ENCODE measurements at regions not wholly inside any gene's neighbourhood (a gene's known extent, or its start where the extent isn't known, plus 50 kb on each side); places are given as distances from the start of the nearest gene placed in this dataset.

- dilution Hi-C loops (cut with MboI; ENCODE audit: extremely low pct_ligation_motif_present, low sequenced_read_pairs): no loop called here
- no peaks in the 10 kb centered on the region for H3K79me2 ChIP-seq (ENCODE audit: control insufficient read depth, insufficient read depth, low read length)
- ChIA-PET CTCF (no interaction called here), POLR2A (no interaction called here)
- DNase-seq (ENCODE audit: low read depth, low spot score): no peak
- H4K20me1 ChIP-seq (replicated peaks; ENCODE audit: control insufficient read depth, extremely low read depth, insufficient read depth, low read length): no peaks in the 10 kb centered on the region
- H3K27ac ChIP-seq (ENCODE audit: insufficient read depth, low read depth, low read length): no peak overlapping the region
- no peak overlapping the region for H3K4me2 ChIP-seq (ENCODE audit: insufficient read depth, low read length)
- no peak overlapping the region for H3K4me3 ChIP-seq (replicated peaks in 1 of 3; ENCODE audit: insufficient read depth in 1 of 3, low read depth in 1 of 3, low read length in 3 of 3)
- H3K36me3 ChIP-seq (ENCODE audit: control insufficient read depth in 2 of 2, extremely low read depth in 1 of 2, insufficient read depth in 2 of 2, low read length in 2 of 2): no peaks in the 10 kb centered on the region
- peaks cover 1% of the 10 kb centered on the region for H3K9me3 ChIP-seq (replicated peaks; ENCODE audit: control insufficient read depth, insufficient read depth, low read length)
- no peak for FAIRE-seq
- H3K9me1 ChIP-seq (replicated peaks; ENCODE audit: control insufficient read depth, extremely low read depth, insufficient read depth, low read length): no peaks in the 10 kb centered on the region
- no peak for TF ChIP-seq FOS (IDR thresholded peaks at IDR 0.05; ENCODE audit: borderline replicate concordance, insufficient read depth, low read length)
- TF ChIP-seq CTCF (IDR thresholded peaks at IDR 0.05; ENCODE audit: extremely low read depth in 1 of 2, insufficient read depth in 1 of 2, low read depth in 1 of 2, low read length in 2 of 2): no peak
- no peak for TF ChIP-seq JUN (IDR thresholded peaks at IDR 0.05; ENCODE audit: borderline replicate concordance, insufficient read depth, insufficient read length, low read depth)
- no peak for TF ChIP-seq POLR2A (IDR thresholded peaks at IDR 0.05; ENCODE audit: low read depth, low read length)
- TF ChIP-seq GATA2 (IDR thresholded peaks at IDR 0.05; ENCODE audit: insufficient read depth, insufficient read length, low read depth, low read length): no peak
- no peak for TF ChIP-seq POLR2AphosphoS5 (IDR thresholded peaks at IDR 0.05; ENCODE audit: insufficient read depth, low read depth, low read length)
- TF ChIP-seq MAX (IDR thresholded peaks at IDR 0.05; ENCODE audit: insufficient read depth, insufficient read length): no peak
- TF ChIP-seq MYC (IDR thresholded peaks at IDR 0.05; ENCODE audit: low read depth, low read length): no peak
- no peak for TF ChIP-seq EZH2 (IDR thresholded peaks at IDR 0.05; ENCODE audit: borderline replicate concordance, low read depth, low read length, severe bottlenecking)
- no peaks in the 10 kb centered on the region for H3K27me3 ChIP-seq (ENCODE audit: control insufficient read depth in 2 of 2, insufficient read depth in 2 of 2, low read length in 2 of 2)
- H2AFZ ChIP-seq (ENCODE audit: low read depth, low read length): no peak overlapping the region
- intact Hi-C loops (cut with micrococcal nuclease): no loop called here
- H3K9ac ChIP-seq (replicated peaks; ENCODE audit: extremely low read depth, insufficient read depth, low read length): no peak overlapping the region
- BruUV-seq (replicated peaks): no TSS peak
- no peaks in the 10 kb centered on the region for H3K4me1 ChIP-seq (ENCODE audit: control insufficient read depth, extremely low read depth, insufficient read depth, low read length)
Observed at GRCh38 chr14:98721061-98721460, 550.9 kb downstream of the BCL11B start.
